ENCODE measurements at regions not wholly inside any gene's neighbourhood (a gene's known extent, or its start where the extent isn't known, plus 50 kb on each side); places are given as distances from the start of the nearest gene placed in this dataset.
"Not testable (repeated sequence)": the region's sequence is repeated elsewhere in the genome, so short reads cannot be mapped to it uniquely, and the experiment has no call there.

DNA sequence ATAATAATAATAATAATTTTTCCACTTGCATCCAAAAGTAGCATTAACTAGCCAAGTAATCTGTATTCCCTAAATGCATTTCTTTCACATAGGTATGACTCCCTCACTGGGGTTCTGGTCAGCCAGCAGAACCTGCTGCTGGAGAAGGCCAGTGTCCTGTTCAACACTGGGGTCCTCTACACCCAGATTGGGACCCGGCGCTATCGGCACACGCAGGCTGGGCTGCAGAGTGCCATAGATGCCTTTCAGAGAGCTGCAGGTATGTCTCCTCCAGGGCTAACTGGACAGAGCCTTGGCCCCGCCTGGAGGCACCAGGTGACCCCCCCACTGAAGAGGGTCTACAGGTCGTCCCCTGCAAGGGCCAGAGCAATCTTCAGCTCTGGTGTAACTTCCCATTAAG is 133.9 kb downstream of the TP53TG3F start:
- not testable (repeated sequence) for TF ChIP-seq POLR2AphosphoS5, POLR2A (IDR thresholded peaks at IDR 0.05; ENCODE audit: low read depth, low read length)

Measured in GM12892 (cell line).